HUES48 (cell line): ENCODE measurements at regions not wholly inside any gene's neighbourhood (a gene's known extent, or its start where the extent isn't known, plus 50 kb on each side); places are given as distances from the start of the nearest gene placed in this dataset.

ENCODE experiments used
- H3K27ac ChIP-seq: one replicate; pipeline ENCODE4 v1.7.0; 2013; ENCODE audit warnings: low read depth, low read length, inconsistent platforms
- H3K27me3 ChIP-seq: 2 replicates; pipeline ENCODE4 v1.6.1; 2013; ENCODE audit warnings: mild to moderate bottlenecking, low read length; ENCODE audit not compliant: control insufficient read depth, insufficient read depth
- H3K36me3 ChIP-seq: 2 replicates; pipeline ENCODE4 v1.6.1; 2013; ENCODE audit warnings: low read length; ENCODE audit not compliant: control insufficient read depth, insufficient read depth
- H3K4me1 ChIP-seq: 2 replicates; pipeline ENCODE4 v1.6.1; 2013; ENCODE audit warnings: mild to moderate bottlenecking, low read length; ENCODE audit not compliant: control insufficient read depth, insufficient read depth
- H3K4me3 ChIP-seq: 2 replicates; pipeline ENCODE4 v1.5.1; 2013; ENCODE audit warnings: mild to moderate bottlenecking, low read depth, low read length
- H3K9ac ChIP-seq: 2 replicates; pipeline ENCODE4 v1.6.1; 2013; ENCODE audit warnings: mild to moderate bottlenecking, low read depth, low read length, moderate library complexity
- H3K9me3 ChIP-seq: 2 replicates; pipeline ENCODE4 v1.6.1; 2013; ENCODE audit warnings: low read length; ENCODE audit not compliant: control insufficient read depth, insufficient read depth

DNA sequence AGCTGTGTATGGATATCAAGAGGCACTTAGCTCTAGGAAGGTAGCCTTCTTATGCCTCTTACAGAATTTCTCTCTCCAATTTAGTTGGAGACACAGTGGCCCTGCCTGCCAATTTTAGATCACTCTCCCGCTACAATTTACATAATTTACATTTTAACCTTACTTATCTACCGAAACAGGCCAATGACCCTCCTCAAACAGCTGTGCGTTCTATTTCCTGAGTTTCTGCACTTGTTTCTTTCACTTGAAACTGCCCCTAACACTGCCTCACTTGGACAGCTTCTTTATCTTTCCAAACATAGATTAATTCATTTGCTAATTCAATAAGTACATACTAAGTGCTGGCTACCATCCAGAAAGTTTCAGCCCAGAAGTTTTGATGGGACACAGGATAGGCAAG, 52.9 kb upstream of the HDDC2 start:
- Histone ChIP-seq H3K9me3 (no peaks in the 10 kb centered on the region), H3K9ac (no peak overlapping the region), H3K4me1 (peaks cover 14% of the 10 kb centered on the region; the same call in 1 of the 2 replicates), H3K4me3 (no peak overlapping the region), H3K27me3 (peaks cover 3% of the 10 kb centered on the region; the same call in 1 of the 2 replicates), H3K27ac (no peak overlapping the region), H3K36me3 (no peaks in the 10 kb centered on the region)

GRCh38 chr6:125356884-125357283, 55.1 kb upstream of the HDDC2 start:
- Histone ChIP-seq H3K36me3 (no peaks in the 10 kb centered on the region), H3K27me3 (peaks cover 12% of the 10 kb centered on the region), H3K4me3 (no peak overlapping the region), H3K4me1 (peaks cover 16% of the 10 kb centered on the region; the same call in 1 of the 2 replicates), H3K27ac (no peak overlapping the region), H3K9ac (no peak overlapping the region), H3K9me3 (no peaks in the 10 kb centered on the region)

GRCh38 chr6:125357515-125358256, 55.9 kb upstream of the HDDC2 start:
- Histone ChIP-seq H3K27ac (no peak overlapping the region), H3K9me3 (no peaks in the 10 kb centered on the region), H3K27me3 (peaks cover 20% of the 10 kb centered on the region), H3K4me3 (no peak overlapping the region), H3K36me3 (no peaks in the 10 kb centered on the region), H3K4me1 (peaks cover 24% of the 10 kb centered on the region), H3K9ac (no peak overlapping the region)

DNA sequence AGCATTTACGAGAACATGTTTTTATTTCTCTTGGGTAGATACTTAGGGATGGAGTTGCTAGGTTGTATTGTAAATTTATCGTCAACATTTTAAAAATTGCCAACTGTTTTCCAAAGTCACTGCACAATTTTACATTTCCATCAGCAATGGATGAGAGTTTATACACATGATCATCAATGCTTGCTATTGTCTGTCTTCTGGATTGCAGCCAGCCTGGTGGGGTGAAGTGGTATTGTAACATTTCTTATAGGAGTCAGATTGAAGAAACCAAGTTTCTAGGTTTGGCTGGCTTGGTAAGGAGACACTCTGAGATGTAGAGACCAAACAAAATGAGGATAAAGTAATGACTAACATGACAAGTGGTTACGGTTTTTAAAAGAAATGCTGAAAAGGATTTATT, 57.1 kb upstream of the HDDC2 start:
- no peak overlapping the region for H3K4me3 ChIP-seq
- H3K36me3 ChIP-seq, result no peaks in the 10 kb centered on the region
- H3K9me3 ChIP-seq, result no peaks in the 10 kb centered on the region
- H3K27ac ChIP-seq, result no peak overlapping the region
- peaks cover 22% of the 10 kb centered on the region for H3K27me3 ChIP-seq
- no peak overlapping the region for H3K9ac ChIP-seq
- H3K4me1 ChIP-seq, result peaks cover 26% of the 10 kb centered on the region

DNA sequence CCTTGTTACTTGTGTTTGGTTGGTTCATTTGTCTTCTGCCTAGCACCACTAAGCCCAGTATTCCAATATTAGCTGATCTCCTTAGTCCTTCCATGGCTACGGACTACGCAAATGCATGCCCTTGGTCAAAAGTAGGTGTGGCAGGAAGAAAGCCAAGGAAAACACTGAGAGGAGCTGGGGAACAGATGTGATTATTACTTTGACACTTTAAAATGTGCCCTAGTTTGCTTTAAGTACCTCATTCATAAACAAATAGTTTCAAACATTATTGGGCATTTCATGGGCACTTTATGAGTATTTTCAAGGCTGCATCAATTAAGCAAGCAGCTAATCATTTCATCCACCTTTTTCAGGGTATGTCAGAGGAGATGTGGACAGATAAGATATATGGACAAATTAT, 60.1 kb upstream of the HDDC2 start:
- H3K9me3 ChIP-seq, result no peaks in the 10 kb centered on the region
- H3K4me3 ChIP-seq, result no peak overlapping the region
- no peak overlapping the region for H3K9ac ChIP-seq
- H3K27me3 ChIP-seq, result peaks cover 46% of the 10 kb centered on the region
- H3K27ac ChIP-seq, result no peak overlapping the region
- no peaks in the 10 kb centered on the region for H3K36me3 ChIP-seq
- peaks cover 20% of the 10 kb centered on the region for H3K4me1 ChIP-seq

DNA sequence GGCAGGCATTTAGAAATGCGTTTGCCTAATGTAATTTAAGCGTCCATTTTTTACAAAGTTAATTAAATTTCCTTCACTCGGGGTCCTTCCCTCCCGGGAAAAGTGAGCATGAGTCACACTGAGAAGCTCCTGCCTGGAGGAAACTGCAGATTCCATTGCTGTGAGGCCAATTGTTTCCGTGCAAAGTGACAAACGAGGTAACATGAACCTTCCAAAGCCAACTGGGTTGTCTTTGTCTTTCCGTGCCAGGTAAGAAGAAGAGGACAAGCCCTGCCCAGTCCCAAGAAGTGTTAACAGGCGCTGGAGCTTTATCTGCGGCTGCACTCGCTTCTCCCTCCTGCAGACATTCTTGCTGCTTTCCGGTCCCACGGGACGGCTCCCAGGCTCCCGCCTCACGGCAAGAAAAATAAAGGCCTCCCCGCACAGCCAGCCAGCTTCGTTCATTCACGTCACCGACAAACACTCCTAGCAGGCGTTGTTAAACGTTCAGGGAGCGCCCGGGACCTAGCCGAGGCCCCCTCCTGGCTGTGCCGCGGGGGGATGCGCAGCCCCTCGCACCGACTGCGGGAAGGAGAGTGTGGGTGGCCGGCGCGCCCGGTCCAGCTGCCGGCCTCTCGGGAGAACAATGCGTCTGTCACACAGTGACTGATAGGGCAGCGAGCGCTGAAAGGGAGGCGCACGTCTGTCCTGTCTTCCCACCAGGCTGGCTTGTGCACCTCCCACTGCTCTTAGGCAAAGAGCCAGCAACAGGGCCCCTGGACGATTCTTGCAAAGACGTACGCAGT, 61.5 kb upstream of the HDDC2 start:
- Histone ChIP-seq H3K9ac (peak overlapping the region; percentile 72), H3K27ac (peak overlapping the region; percentile 96), H3K9me3 (no peaks in the 10 kb centered on the region), H3K4me3 (peak overlapping the region; percentile 69), H3K36me3 (no peaks in the 10 kb centered on the region), H3K27me3 (peaks cover 46% of the 10 kb centered on the region), H3K4me1 (peaks cover 20% of the 10 kb centered on the region)

DNA sequence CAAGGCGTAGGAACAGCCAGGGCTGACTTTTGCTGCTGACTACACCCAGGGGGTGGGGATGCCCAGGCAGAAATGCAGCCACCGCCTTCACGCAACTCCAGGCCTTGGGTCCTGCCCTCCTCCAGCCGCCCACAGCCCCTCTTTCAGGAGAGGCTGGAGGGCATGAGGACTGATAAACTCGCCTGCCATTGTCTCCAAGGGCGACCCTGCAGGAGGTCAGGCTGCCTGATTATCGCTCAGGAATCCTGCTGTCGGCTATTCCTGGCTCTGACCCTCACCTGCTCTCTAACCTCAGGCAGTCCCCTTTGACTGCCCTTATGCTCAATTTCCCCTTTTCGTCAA, 62.0 kb upstream of the HDDC2 start:
- peaks cover 20% of the 10 kb centered on the region for H3K4me1 ChIP-seq
- H3K4me3 ChIP-seq, result peak overlapping the region; percentile 69
- H3K27me3 ChIP-seq, result peaks cover 46% of the 10 kb centered on the region
- H3K27ac ChIP-seq, result peak overlapping the region; percentile 96
- no peaks in the 10 kb centered on the region for H3K9me3 ChIP-seq
- peak overlapping the region; percentile 72 for H3K9ac ChIP-seq
- no peaks in the 10 kb centered on the region for H3K36me3 ChIP-seq

DNA sequence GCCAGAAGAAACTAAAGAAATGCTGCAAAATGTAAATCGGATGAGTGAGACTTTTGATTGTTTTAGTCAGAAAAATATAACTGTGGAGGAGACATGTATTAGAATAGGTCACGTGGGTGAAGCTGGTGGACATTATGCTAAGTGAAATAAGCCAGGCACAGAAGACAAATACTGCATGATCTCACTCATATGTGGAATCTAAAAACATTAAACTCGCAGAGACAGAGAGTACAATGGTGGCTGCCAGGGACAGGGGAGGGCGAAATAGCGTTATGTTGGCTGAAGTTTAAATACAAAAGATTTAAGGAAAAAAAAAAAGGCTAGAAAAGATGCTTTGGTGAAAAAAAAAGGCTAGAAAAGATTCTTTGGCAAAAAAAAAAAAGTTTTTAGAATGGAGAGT, 63.5 kb upstream of the HDDC2 start:
- Histone ChIP-seq H3K9me3 (no peaks in the 10 kb centered on the region), H3K36me3 (no peaks in the 10 kb centered on the region)

GRCh38 chr6:125367036-125367782, 65.4 kb upstream of the HDDC2 start:
- H3K27ac ChIP-seq, result no peak overlapping the region
- no peaks in the 10 kb centered on the region for H3K36me3 ChIP-seq
- H3K9ac ChIP-seq, result no peak overlapping the region
- no peak overlapping the region for H3K4me3 ChIP-seq
- peaks cover 15% of the 10 kb centered on the region for H3K4me1 ChIP-seq
- peaks cover 34% of the 10 kb centered on the region for H3K27me3 ChIP-seq
- no peaks in the 10 kb centered on the region for H3K9me3 ChIP-seq

More for the DNA sequence above, 63.5 kb upstream of the HDDC2 start:
- H3K9ac ChIP-seq, result no peak overlapping the region
- no peak overlapping the region for H3K4me3 ChIP-seq
- no peak overlapping the region for H3K27ac ChIP-seq
- peaks cover 20% of the 10 kb centered on the region for H3K4me1 ChIP-seq
- H3K27me3 ChIP-seq, result peaks cover 46% of the 10 kb centered on the region

DNA sequence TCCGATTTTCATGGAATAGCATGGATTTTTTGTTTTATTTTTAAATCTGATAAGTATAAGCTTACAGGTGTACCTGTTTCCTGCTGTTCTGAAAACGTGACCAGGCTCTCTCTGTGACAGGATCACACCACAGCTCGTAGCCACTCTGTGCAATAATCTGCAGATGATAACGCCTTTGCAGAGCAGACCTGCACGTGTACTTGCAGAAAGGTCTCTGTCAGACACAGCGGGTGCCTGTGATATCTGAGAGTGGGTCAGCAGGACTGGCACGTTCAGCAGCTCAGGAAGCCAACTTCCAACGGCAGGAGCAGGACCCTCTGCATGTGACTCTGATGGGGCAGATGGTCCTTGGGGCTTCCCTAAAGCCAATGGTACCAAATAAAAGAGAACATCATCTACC, 68.6 kb upstream of the HDDC2 start:
- Histone ChIP-seq H3K27me3 (peaks cover 13% of the 10 kb centered on the region), H3K4me3 (no peak overlapping the region), H3K9ac (no peak overlapping the region), H3K36me3 (no peaks in the 10 kb centered on the region), H3K4me1 (no peaks in the 10 kb centered on the region), H3K27ac (no peak overlapping the region), H3K9me3 (no peaks in the 10 kb centered on the region)

- Histone ChIP-seq H3K27ac (no peak overlapping the region), H3K9me3 (no peaks in the 10 kb centered on the region), H3K27me3 (no peaks in the 10 kb centered on the region), H3K36me3 (no peaks in the 10 kb centered on the region), H3K9ac (no peak overlapping the region), H3K4me3 (no peak overlapping the region), H3K4me1 (0 out of 2 replicates have a peak, but pooled peaks cover 4% of the 10 kb centered on the region)
These were observed 73.2 kb upstream of the HDDC2 start for GRCh38 chr6:125375013-125375412.
